ENCODE measurements at regions not wholly inside any gene's neighbourhood (a gene's known extent, or its start where the extent isn't known, plus 50 kb on each side); places are given as distances from the start of the nearest gene placed in this dataset.

- Histone ChIP-seq H3K4me3 (ENCODE audit: low read depth, low read length) (no peak overlapping the region), H3K27me3 (ENCODE audit: insufficient read depth, low read depth, severe bottlenecking) (no peaks in the 10 kb centered on the region), H3K27ac (no peak overlapping the region), H3K36me3 (no peaks in the 10 kb centered on the region), H3K9me3 (ENCODE audit: severe bottlenecking) (peaks cover 2% of the 10 kb centered on the region)
- DNase-seq, result no peak
- no peak for TF ChIP-seq CTCF (IDR thresholded peaks at IDR 0.05; ENCODE audit: low read depth, low read length)
Observed at GRCh38 chr2:2822143-2822542, 491.1 kb upstream of the MYT1L start.

GRCh38 chr2:2812648-2813047, 481.6 kb upstream of the MYT1L start:
- DNase-seq, result no peak
- TF ChIP-seq CTCF (IDR thresholded peaks at IDR 0.05; ENCODE audit: low read depth, low read length), result no peak
- Histone ChIP-seq H3K27ac (no peak overlapping the region), H3K4me3 (ENCODE audit: low read depth, low read length) (no peak overlapping the region), H3K9me3 (ENCODE audit: severe bottlenecking) (no peaks in the 10 kb centered on the region), H3K36me3 (no peaks in the 10 kb centered on the region), H3K27me3 (ENCODE audit: insufficient read depth, low read depth, severe bottlenecking) (no peaks in the 10 kb centered on the region)

GRCh38 chr2:2812117-2812516, 481.0 kb upstream of the MYT1L start:
- no peak for DNase-seq
- H3K27ac ChIP-seq, result no peak overlapping the region
- no peak for TF ChIP-seq CTCF (IDR thresholded peaks at IDR 0.05; ENCODE audit: low read depth, low read length)
- H3K27me3 ChIP-seq (ENCODE audit: insufficient read depth, low read depth, severe bottlenecking), result no peaks in the 10 kb centered on the region
- H3K36me3 ChIP-seq, result no peaks in the 10 kb centered on the region
- H3K9me3 ChIP-seq (ENCODE audit: severe bottlenecking), result no peaks in the 10 kb centered on the region
- no peak overlapping the region for H3K4me3 ChIP-seq (ENCODE audit: low read depth, low read length)

GRCh38 chr2:2810504-2810903, 479.4 kb upstream of the MYT1L start:
- H3K36me3 ChIP-seq, result no peaks in the 10 kb centered on the region
- no peak overlapping the region for H3K4me3 ChIP-seq (ENCODE audit: low read depth, low read length)
- H3K27ac ChIP-seq, result no peak overlapping the region
- no peaks in the 10 kb centered on the region for H3K27me3 ChIP-seq (ENCODE audit: insufficient read depth, low read depth, severe bottlenecking)
- no peaks in the 10 kb centered on the region for H3K9me3 ChIP-seq (ENCODE audit: severe bottlenecking)
- no peak for DNase-seq
- TF ChIP-seq CTCF (IDR thresholded peaks at IDR 0.05; ENCODE audit: low read depth, low read length), result peak; percentile 59

- no peak overlapping the region for H3K27ac ChIP-seq
- no peak for TF ChIP-seq CTCF (IDR thresholded peaks at IDR 0.05; ENCODE audit: low read depth, low read length)
- DNase-seq, result no peak
- H3K9me3 ChIP-seq (ENCODE audit: severe bottlenecking), result no peaks in the 10 kb centered on the region
- no peaks in the 10 kb centered on the region for H3K27me3 ChIP-seq (ENCODE audit: insufficient read depth, low read depth, severe bottlenecking)
- H3K36me3 ChIP-seq, result no peaks in the 10 kb centered on the region
- no peak overlapping the region for H3K4me3 ChIP-seq (ENCODE audit: low read depth, low read length)
Observed at GRCh38 chr2:2809771-2810170, 478.7 kb upstream of the MYT1L start.

GRCh38 chr2:2808551-2809058, 477.5 kb upstream of the MYT1L start:
- no peaks in the 10 kb centered on the region for H3K9me3 ChIP-seq (ENCODE audit: severe bottlenecking)
- H3K27me3 ChIP-seq (ENCODE audit: insufficient read depth, low read depth, severe bottlenecking), result no peaks in the 10 kb centered on the region
- no peak overlapping the region for H3K27ac ChIP-seq
- TF ChIP-seq CTCF (IDR thresholded peaks at IDR 0.05; ENCODE audit: low read depth, low read length), result no peak
- no peaks in the 10 kb centered on the region for H3K36me3 ChIP-seq
- no peak overlapping the region for H3K4me3 ChIP-seq (ENCODE audit: low read depth, low read length)
- no peak for DNase-seq

All from WERI-Rb-1 (cell line).